GM23248 (cell line): ENCODE measurements at regions not wholly inside any gene's neighbourhood (a gene's known extent, or its start where the extent isn't known, plus 50 kb on each side); places are given as distances from the start of the nearest gene placed in this dataset.
A peak's percentile ranks its signal among the peaks of the same experiment; 100 is the strongest.

Source experiments
- DNase-seq: peaks from one replicate; pipeline ENCODE4 v3.0.0-alpha.2; 2015
- H2AFZ ChIP-seq: fragments of 200-600 bp; sonication (generic); 2 replicates; pipeline ENCODE4 v1.6.1; 2016; ENCODE audit warnings: antibody characterized with exemption
- H3F3A ChIP-seq: fragments of 200-600 bp; sonication (generic); 2 replicates; pipeline ENCODE4 v1.6.1; 2016; ENCODE audit warnings: mild to moderate bottlenecking, antibody characterized with exemption, mixed run types; ENCODE audit not compliant: insufficient read depth
- H3K27ac ChIP-seq: fragments of 200-600 bp; sonication (generic); 2 replicates; pipeline ENCODE4 v1.5.1; 2016; ENCODE audit warnings: mild to moderate bottlenecking
- H3K27me3 ChIP-seq: fragments of 200-600 bp; sonication (generic); replicated peaks from 2 replicates; pipeline ENCODE4 v1.6.1; 2016; ENCODE audit warnings: mild to moderate bottlenecking; ENCODE audit not compliant: insufficient read depth
- H3K36me3 ChIP-seq: fragments of 200-600 bp; sonication (generic); 2 replicates; pipeline ENCODE4 v1.6.1; 2016; ENCODE audit warnings: low read depth, mild to moderate bottlenecking
- H3K4me1 ChIP-seq: fragments of 200-600 bp; sonication (generic); 2 replicates; pipeline ENCODE4 v1.6.1; 2016; ENCODE audit warnings: mild to moderate bottlenecking; ENCODE audit not compliant: insufficient read depth
- H3K4me2 ChIP-seq: fragments of 200-600 bp; sonication (generic); one replicate; pipeline ENCODE4 v1.6.1; 2016; ENCODE audit warnings: mild to moderate bottlenecking; ENCODE audit not compliant: unreplicated experiment
- H3K4me3 ChIP-seq: fragments of 200-600 bp; sonication (generic); 2 replicates; pipeline ENCODE4 v1.5.1; 2016; ENCODE audit warnings: mild to moderate bottlenecking
- H3K79me2 ChIP-seq: fragments of 200-600 bp; sonication (generic); 2 replicates; pipeline ENCODE4 v1.6.1; 2016; ENCODE audit warnings: mild to moderate bottlenecking; ENCODE audit not compliant: insufficient read depth
- H3K9ac ChIP-seq: fragments of 200-600 bp; sonication (generic); 2 replicates; pipeline ENCODE4 v1.6.1; 2016; ENCODE audit warnings: mild to moderate bottlenecking
- H3K9me2 ChIP-seq: fragments of 200-600 bp; sonication (generic); 2 replicates; pipeline ENCODE4 v1.6.1; 2016; ENCODE audit warnings: mixed run types, mild to moderate bottlenecking, moderate library complexity; ENCODE audit not compliant: insufficient read depth
- H3K9me3 ChIP-seq: fragments of 200-600 bp; sonication (generic); one replicate; pipeline ENCODE4 v1.6.1; 2017; ENCODE audit warnings: low read depth
- H4K20me1 ChIP-seq: fragments of 200-600 bp; sonication (generic); 2 replicates; pipeline ENCODE4 v1.6.0; 2016; ENCODE audit not compliant: insufficient read depth
- EZH2 ChIP-seq: fragments of 200-600 bp; sonication (generic); IDR thresholded peaks from 2 replicates; pipeline ENCODE4 v1.6.1; 2018; ENCODE audit warnings: antibody characterized with exemption, mild to moderate bottlenecking; ENCODE audit not compliant: insufficient read depth, poor library complexity, severe bottlenecking
- EZH2phosphoT487 ChIP-seq: fragments of 200-600 bp; sonication (generic); IDR thresholded peaks from 2 replicates; pipeline ENCODE4 v1.6.1; 2018; ENCODE audit warnings: antibody characterized with exemption, moderate library complexity, mild to moderate bottlenecking, low read depth; ENCODE audit not compliant: insufficient read depth
- WGBS, 2 experiments: methylation state at CpG; one replicate each; pipeline ENCODE4 v1.1.6; 2015 to 2017; ENCODE audit warnings: low lambda C conversion rate in 2 of 2, low coverage in 1 of 2; ENCODE audit errors: missing lambda C conversion rate in 2 of 2; 5-methylcytosine and 5-hydroxymethylcytosine counted together
- in situ Hi-C: fragments of 300-500 bp; cut with MboI; formaldehyde crosslinking; loops from 2 replicates; pipeline ENCODE4 v1.15.0; 2020

- H3K9me3 ChIP-seq, result no peaks in the 10 kb centered on the region
- 88 to 89% methylated on average over 4 of the region's 4 CpGs for WGBS, 2 experiments
These were observed 94.6 kb upstream of the SMIM36 start for GRCh38 chr17:55605705-55606487.

GRCh38 chr17:55601874-55602364, 90.7 kb upstream of the SMIM36 start:
- H4K20me1 ChIP-seq, result no peaks in the 10 kb centered on the region
- H3K36me3 ChIP-seq, result no peaks in the 10 kb centered on the region
- no peaks in the 10 kb centered on the region for H3K79me2 ChIP-seq
- no peaks in the 10 kb centered on the region for H3F3A ChIP-seq
- H3K9me3 ChIP-seq, result peaks cover 8% of the 10 kb centered on the region
- no peaks in the 10 kb centered on the region for H3K9me2 ChIP-seq
- H3K9ac ChIP-seq, result no peak overlapping the region
- H3K27ac ChIP-seq, result no peak overlapping the region
- H3K4me2 ChIP-seq, result no peak overlapping the region
- H3K27me3 ChIP-seq, result no peaks in the 10 kb centered on the region; the same call in 1 of the 2 replicates
- DNase-seq, result peak; percentile 74
- no peak overlapping the region for H2AFZ ChIP-seq
- no peaks in the 10 kb centered on the region for H3K4me1 ChIP-seq
- H3K4me3 ChIP-seq, result no peak overlapping the region
- TF ChIP-seq EZH2phosphoT487, result no peak
- no peak for TF ChIP-seq EZH2
- in situ Hi-C loops, result loop anchor here (5.0 kb wide), 1 partner anchor 75 kb away; no protein-coding TSS in a partner anchor

More at GRCh38 chr17:55605705-55606487, 94.6 kb upstream of the SMIM36 start:
- Histone ChIP-seq H3K27me3 (no peaks in the 10 kb centered on the region; the same call in 1 of the 2 replicates), H3K9me2 (no peaks in the 10 kb centered on the region), H3K27ac (no peak overlapping the region), H4K20me1 (no peaks in the 10 kb centered on the region), H3F3A (no peaks in the 10 kb centered on the region), H3K9ac (no peak overlapping the region), H3K79me2 (no peaks in the 10 kb centered on the region), H2AFZ (no peak overlapping the region), H3K36me3 (no peaks in the 10 kb centered on the region), H3K4me2 (no peak overlapping the region), H3K4me1 (peaks cover 8% of the 10 kb centered on the region), H3K4me3 (no peak overlapping the region)
- no peak for TF ChIP-seq EZH2phosphoT487
- TF ChIP-seq EZH2, result no peak
- no peak for DNase-seq
- in situ Hi-C loops, result no loop called here

GRCh38 chr17:55598495-55598894, 87.2 kb upstream of the SMIM36 start:
- no peaks in the 10 kb centered on the region for H3K79me2 ChIP-seq
- H3K4me3 ChIP-seq, result no peak overlapping the region
- H3K36me3 ChIP-seq, result no peaks in the 10 kb centered on the region
- no peak overlapping the region for H3K27ac ChIP-seq
- no peak overlapping the region for H2AFZ ChIP-seq
- no peaks in the 10 kb centered on the region for H4K20me1 ChIP-seq
- TF ChIP-seq EZH2phosphoT487, result no peak
- TF ChIP-seq EZH2, result no peak
- no peaks in the 10 kb centered on the region for H3K9me2 ChIP-seq
- H3K9ac ChIP-seq, result no peak overlapping the region
- H3F3A ChIP-seq, result no peaks in the 10 kb centered on the region
- no peak for DNase-seq
- in situ Hi-C loops, result no loop called here
- H3K4me1 ChIP-seq, result no peaks in the 10 kb centered on the region
- 30 to 37% methylated on average over 1 of the region's 1 CpG for WGBS, 2 experiments
- peaks cover 8% of the 10 kb centered on the region for H3K9me3 ChIP-seq
- H3K4me2 ChIP-seq, result no peak overlapping the region
- no peaks in the 10 kb centered on the region; the same call in 1 of the 2 replicates for H3K27me3 ChIP-seq

GRCh38 chr17:55588446-55589242, 77.4 kb upstream of the SMIM36 start:
- 10 to 12% methylated on average over 4 of the region's 4 CpGs for WGBS, 2 experiments
- Histone ChIP-seq H3F3A (peaks cover 27% of the 10 kb centered on the region), H3K79me2 (no peaks in the 10 kb centered on the region), H3K27ac (no peak overlapping the region), H3K36me3 (no peaks in the 10 kb centered on the region), H3K4me3 (no peak overlapping the region), H2AFZ (peak overlapping the region; percentile 45; the same call in 1 of the 2 replicates), H3K4me2 (peak overlapping the region; percentile 50), H3K9me3 (no peaks in the 10 kb centered on the region), H3K9me2 (no peaks in the 10 kb centered on the region), H3K9ac (no peak overlapping the region), H3K27me3 (no peaks in the 10 kb centered on the region), H3K4me1 (peaks cover 40% of the 10 kb centered on the region), H4K20me1 (no peaks in the 10 kb centered on the region)
- DNase-seq, result peak; percentile 52
- TF ChIP-seq EZH2phosphoT487 (no peak), EZH2 (no peak)
- in situ Hi-C loops, result no loop called here
